ENCODE measurements at regions not wholly inside any gene's neighbourhood (a gene's known extent, or its start where the extent isn't known, plus 50 kb on each side); places are given as distances from the start of the nearest gene placed in this dataset.

- peak in 1 of 2 donors; percentile 5 for DNase-seq (ENCODE audit: extremely low read depth in 1 of 2, low read depth in 1 of 2)
These were observed 1494.7 kb upstream of the TMEM132C start for GRCh38 chr12:126772171-126772864.

- DNase-seq (ENCODE audit: extremely low read depth in 1 of 2, low read depth in 1 of 2) = no peak
These were observed 1494.0 kb upstream of the TMEM132C start for GRCh38 chr12:126773012-126773411.

DNA sequence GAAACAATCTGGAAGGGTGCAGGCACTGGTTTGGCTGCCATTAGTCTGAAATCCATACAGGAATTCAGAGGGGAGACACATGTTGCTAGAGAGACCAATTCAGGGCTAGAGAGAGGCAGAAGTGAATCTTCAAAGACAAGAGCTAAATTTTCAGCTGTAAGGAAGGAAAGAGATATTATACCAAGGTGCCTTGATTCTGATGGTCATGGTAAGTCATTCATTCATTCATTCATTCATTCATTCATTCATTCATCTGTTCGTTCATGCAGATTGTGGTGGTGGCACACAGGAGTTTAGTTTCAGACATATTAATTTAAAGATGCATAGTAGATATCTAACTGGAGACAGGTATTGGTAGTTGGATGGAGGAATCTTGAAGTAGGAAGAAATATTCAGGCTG is 1493.5 kb upstream of the TMEM132C start:
- DNase-seq (ENCODE audit: extremely low read depth in 1 of 2, low read depth in 1 of 2) = no peak

DNA sequence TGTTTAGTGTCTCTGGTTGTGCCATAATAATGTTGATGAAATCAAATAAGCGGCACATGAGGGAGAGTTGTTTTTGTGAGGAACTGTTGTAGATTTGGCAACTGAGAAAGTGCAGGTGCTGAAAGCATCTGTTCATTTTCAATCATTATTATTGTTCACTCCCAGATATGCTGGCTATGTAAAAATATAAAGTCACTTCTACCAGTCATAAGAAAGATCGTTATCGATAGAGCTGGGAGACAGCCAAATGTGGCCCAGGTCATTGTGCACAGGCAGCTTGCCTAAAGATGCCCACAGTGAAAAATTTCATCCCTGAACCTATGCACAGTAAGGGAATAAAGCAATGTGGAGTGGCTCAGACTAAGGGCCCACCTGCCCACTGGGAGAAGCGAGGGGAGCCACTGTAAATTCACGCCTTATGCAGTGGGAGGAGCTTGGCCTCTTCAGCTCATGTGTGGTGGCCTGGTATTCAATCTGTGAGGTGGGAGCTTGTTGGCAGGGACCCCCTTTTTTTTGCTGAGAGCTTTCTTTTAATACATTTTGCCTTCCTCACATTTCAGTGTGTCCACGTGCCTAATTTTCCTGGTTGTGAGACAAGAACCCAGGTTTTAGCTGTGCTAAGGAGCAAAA is 1490.8 kb upstream of the TMEM132C start:
- DNase-seq (ENCODE audit: extremely low read depth in 1 of 2, low read depth in 1 of 2) = no peak

DNA sequence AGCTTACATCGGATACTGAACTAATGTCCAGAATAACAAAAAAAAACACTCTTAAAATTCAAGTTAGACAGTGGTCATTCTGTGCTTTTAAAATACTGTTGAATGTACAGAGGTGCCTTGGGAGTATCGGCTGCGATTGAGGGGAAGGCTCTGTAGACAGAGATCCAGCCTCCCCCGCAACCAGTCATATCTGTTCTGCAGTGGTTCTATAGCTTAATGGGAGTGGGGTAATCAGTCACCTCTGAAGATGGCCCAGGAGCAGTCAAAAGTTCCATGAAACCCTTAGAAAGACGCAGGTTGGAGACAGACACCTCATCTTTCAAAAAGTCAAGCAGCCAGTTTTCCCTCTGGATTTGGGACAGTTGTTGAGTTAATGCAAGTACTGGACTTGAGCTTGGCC is 1486.6 kb upstream of the TMEM132C start:
- no peak for DNase-seq (ENCODE audit: extremely low read depth in 1 of 2, low read depth in 1 of 2)

DNA sequence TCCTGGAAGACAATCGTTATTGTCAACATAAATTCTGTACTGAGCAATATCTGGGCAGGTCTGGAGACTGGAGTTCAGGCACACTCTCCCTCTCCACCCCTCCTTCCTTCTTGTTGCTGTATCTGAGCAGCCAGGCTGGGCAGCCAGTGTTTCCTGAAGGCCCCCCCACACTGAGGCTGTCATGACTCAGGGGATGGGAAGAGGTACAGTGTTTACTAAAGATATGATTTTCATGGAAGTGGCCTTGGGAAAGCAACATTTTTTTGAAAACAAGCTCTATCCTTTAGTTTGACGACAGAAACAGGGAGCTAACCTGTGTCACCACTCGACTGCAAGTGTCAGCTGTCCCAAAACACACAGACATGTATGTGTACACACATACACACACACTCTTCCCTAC is 1485.4 kb upstream of the TMEM132C start:
- no peak for DNase-seq (ENCODE audit: extremely low read depth in 1 of 2, low read depth in 1 of 2)

DNA sequence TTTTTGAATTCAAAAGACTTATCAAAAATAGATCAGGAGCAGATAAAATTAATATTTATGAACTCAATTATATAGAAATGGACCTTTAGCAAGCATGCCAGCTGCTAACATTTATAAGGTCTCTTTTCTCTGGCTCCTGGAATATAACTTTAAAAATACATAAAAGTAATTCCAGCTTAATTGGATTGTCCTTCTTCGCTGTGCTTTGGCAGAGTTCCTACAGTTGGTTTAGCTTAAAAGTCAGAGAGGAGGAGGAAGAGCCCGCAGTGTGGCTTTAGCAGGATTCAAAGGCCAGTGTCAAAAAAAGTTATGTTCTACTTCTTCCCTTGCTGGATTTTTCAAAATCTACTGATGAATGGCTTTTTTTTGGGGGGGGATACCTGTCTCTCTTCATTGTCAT is 1484.9 kb upstream of the TMEM132C start:
- no peak for DNase-seq (ENCODE audit: extremely low read depth in 1 of 2, low read depth in 1 of 2)

DNA sequence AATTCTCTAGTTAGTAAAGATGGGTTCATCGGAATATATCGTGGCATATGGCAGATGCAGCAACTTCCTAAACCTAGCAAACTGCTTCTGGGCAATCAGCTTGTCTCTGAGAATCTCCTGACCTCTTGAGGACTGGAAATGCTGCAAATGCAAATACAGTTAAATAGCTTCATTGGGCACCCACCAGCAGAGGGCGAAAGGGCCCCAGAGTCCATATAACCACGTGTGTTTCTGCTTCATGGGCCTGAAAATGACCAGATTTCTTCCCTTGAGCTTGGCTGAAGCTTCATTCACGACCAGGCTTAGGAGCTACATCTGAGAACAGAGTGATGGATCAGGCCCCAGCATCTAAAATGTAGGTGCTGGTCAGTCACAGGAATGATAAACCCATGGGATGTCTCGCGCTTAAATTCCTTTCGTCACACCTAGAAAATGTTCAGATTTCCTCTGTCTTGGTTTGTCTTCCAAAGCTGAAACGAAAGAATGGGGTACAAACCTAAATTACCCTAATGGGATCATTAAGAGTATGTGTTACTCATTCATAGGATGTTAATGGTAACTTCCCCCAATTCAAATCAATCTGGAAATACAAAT is 1482.5 kb upstream of the TMEM132C start:
- DNase-seq (ENCODE audit: extremely low read depth in 1 of 2, low read depth in 1 of 2) = no peak

- no peak for DNase-seq (ENCODE audit: extremely low read depth in 1 of 2, low read depth in 1 of 2)
These were observed 1477.0 kb upstream of the TMEM132C start for GRCh38 chr12:126789963-126790362.

DNA sequence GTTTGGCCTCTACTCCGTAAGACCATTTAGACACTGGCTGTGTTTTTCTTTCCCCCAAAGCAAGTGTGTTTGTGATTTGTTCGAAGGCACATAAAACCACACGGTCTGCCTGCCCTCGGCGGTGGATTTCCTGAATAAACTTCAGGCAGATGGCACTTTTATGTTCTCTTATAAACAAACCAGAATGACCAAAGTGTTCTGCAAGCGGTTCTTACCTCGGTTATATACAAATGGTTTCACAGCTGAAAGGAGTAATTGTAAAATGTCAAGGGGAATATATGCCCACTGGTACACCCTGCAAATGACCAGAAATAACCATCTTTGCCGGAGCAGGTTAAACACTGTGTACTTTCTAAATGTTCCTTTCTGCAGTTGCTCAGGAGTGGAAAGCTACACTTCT is 1475.8 kb upstream of the TMEM132C start:
- no peak for DNase-seq (ENCODE audit: extremely low read depth in 1 of 2, low read depth in 1 of 2)

- DNase-seq (ENCODE audit: extremely low read depth in 1 of 2, low read depth in 1 of 2) = no peak
These were observed 1474.6 kb upstream of the TMEM132C start for GRCh38 chr12:126792411-126792810.

- DNase-seq (ENCODE audit: extremely low read depth in 1 of 2, low read depth in 1 of 2) = no peak
These were observed 1469.4 kb upstream of the TMEM132C start for GRCh38 chr12:126797525-126797924.

DNA sequence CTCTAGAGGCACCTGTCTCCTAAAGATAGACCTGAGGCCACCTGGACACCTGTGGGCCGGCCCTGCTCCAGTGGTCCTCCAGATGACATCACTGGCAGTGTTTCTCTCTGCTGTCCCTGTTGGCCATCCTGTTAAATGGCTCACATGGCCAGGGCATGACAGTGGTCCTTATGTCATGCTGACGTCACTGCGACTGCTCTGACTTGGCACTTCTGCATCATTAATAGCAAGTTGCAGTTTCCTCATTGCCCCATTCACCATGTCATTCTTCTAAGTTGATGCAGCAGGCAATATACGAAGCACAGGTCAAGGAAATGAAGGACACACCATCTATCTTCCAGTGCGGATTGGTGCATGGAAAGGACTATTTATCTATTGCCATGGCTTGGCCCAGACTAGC is 1468.5 kb upstream of the TMEM132C start:
- DNase-seq (ENCODE audit: extremely low read depth in 1 of 2, low read depth in 1 of 2) = no peak

- DNase-seq (ENCODE audit: extremely low read depth in 1 of 2, low read depth in 1 of 2) = no peak
These were observed 1459.6 kb upstream of the TMEM132C start for GRCh38 chr12:126807312-126807865.

DNA sequence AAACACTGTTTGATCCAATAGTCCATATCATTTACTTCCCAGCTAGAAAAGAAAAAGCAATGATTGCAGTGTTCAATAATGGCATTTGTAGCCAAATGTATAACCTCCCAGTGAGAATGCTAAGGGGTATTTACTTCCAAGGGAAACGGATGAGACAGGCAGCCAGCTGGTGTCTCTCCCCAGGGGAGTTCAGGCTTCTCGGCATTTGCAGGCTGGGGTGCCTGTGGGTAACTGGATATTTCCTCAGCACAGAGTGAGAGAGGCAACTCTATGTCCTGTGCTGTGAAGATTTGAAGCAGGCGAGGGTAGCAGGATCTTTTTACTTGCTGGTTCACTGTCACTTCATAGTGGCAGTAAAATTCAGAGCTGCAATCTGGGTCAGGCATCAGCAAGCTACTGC is 1455.6 kb upstream of the TMEM132C start:
- DNase-seq (ENCODE audit: extremely low read depth in 1 of 2, low read depth in 1 of 2) = no peak

- no peak for DNase-seq (ENCODE audit: extremely low read depth in 1 of 2, low read depth in 1 of 2)
These were observed 1447.4 kb upstream of the TMEM132C start for GRCh38 chr12:126819554-126819953.

DNA sequence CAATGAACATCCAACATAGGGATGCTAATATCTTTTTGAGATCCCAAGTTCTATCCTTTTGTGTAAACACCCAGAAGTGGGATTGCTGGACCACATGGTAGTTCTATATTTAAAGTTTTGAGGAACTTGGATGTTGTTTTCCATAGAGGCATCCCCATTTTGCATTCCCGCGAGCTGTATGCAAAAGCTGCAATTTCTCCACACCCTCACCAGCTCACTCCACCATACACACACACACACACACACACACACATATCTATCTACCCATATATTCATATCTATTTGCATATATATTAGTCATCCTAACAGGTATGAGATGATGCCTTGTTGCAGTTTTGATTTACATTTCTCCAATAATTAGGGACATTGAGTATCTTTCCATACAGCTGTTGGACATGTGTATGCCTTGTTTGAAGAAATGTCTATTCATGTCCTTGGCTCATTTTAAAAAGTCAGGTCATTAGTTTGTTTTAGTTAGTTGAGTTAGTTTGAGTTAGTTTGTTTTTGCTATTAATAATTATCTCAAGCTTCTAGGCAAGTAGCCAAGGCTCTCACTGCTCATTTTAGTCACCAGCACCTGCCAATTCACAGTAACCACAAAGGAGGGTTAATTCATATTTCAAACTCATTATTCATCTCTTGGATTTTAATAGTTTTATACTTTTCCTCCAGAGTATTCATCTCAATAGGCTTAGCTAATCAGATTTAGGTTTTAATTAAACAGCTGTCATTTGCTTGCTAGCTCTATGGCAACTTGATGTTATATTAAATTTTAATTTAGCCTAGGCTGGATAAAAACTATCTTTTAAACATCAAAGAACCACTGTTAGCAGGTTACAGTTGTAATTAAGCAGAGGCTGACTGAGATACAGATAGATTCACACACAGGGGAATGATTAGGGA is 1435.9 kb upstream of the TMEM132C start:
- DNase-seq (ENCODE audit: extremely low read depth in 1 of 2, low read depth in 1 of 2) = no peak

GRCh38 chr12:126837697-126838096 is 1429.3 kb upstream of the TMEM132C start:
- no peak for DNase-seq (ENCODE audit: extremely low read depth in 1 of 2, low read depth in 1 of 2)

DNA sequence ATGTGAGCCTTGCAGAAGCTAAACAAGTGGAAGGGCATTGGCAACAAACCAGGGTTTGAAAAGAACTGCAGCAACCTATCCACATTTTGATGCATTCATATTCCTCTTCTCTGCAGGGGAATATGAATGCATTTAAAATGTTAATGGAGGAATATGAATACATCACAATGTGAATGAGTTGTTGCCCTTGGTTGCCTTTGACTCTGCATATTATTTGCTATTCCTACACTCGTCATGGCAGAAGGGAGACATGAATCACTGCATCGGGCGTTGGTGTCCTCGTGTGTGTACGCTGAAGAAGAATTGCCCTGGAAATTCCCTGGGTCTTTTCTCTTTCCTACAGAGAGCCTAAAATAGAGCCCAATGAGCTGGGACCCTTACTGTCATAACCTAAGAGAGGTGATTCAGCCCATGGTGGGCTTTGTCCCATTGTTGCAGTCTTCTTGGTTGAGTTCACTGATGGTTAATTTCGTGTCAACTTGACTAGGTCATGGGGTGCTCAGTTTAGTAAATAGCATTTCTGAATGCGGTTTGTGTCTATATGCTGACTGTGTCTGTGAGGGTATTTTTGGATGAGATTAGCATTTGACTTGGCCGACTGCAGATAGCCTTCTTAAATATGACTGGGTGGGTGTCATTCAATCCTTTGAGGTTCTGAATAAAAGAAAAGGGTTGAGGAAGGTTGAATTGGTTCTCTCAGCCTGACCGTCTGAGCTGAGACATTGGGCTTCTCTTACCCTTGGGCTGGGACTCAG is 1422.9 kb upstream of the TMEM132C start:
- DNase-seq (ENCODE audit: extremely low read depth in 1 of 2, low read depth in 1 of 2) = no peak

GRCh38 chr12:126847005-126847629 is 1419.9 kb upstream of the TMEM132C start:
- DNase-seq (ENCODE audit: extremely low read depth in 1 of 2, low read depth in 1 of 2) = no peak

All from activated CD8-positive, alpha-beta memory T cell treated with anti-CD3 and anti-CD28 coated beads for 1 hour (primary cell).